Coronary artery (tissue), 2 donors: ENCODE measurements at regions not wholly inside any gene's neighbourhood (a gene's known extent, or its start where the extent isn't known, plus 50 kb on each side); places are given as distances from the start of the nearest gene placed in this dataset.

Experiments
- DNase-seq: peaks from one replicate; pipeline ENCODE4 v3.0.0-alpha.2; 2017; ENCODE audit warnings: low spot score
- H3K27ac ChIP-seq, 2 donors: fragments of 200-600 bp; sonication (generic); one replicate each; pipeline ENCODE4 v1.5.1; 2016 to 2019
- H3K4me3 ChIP-seq: fragments of 200-600 bp; sonication (generic); 2 replicates; pipeline ENCODE4 v1.5.1; 2016; ENCODE audit warnings: mild to moderate bottlenecking, moderate library complexity
- TF ChIP-seq, protein P1 (sequence below): fragments of 200-600 bp; sonication (generic); IDR thresholded peaks from one replicate; pipeline ENCODE4 v1.5.1; 2019; ENCODE audit warnings: antibody characterized with exemption

DNA sequence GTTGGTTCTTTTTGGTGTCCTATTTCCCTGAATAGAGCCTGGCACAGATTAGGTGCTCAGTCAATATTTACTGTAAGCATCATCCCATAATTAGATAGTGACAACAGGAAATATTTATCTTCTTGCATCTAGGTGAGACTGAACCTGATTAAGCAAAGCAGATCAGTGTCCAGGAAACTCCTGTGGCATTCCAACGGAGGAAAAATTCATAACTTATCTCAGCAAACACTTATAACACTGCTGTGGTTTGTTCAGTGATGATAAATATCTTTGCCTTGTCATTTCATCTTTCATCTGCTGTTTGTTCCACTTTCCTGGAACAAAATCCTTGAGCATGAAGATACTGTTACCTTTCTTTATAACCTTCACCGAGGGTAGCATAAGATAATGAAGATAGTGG, 1160.3 kb upstream of the AUTS2 start:
- DNase-seq, result no peak
- TF ChIP-seq, protein P1, sequence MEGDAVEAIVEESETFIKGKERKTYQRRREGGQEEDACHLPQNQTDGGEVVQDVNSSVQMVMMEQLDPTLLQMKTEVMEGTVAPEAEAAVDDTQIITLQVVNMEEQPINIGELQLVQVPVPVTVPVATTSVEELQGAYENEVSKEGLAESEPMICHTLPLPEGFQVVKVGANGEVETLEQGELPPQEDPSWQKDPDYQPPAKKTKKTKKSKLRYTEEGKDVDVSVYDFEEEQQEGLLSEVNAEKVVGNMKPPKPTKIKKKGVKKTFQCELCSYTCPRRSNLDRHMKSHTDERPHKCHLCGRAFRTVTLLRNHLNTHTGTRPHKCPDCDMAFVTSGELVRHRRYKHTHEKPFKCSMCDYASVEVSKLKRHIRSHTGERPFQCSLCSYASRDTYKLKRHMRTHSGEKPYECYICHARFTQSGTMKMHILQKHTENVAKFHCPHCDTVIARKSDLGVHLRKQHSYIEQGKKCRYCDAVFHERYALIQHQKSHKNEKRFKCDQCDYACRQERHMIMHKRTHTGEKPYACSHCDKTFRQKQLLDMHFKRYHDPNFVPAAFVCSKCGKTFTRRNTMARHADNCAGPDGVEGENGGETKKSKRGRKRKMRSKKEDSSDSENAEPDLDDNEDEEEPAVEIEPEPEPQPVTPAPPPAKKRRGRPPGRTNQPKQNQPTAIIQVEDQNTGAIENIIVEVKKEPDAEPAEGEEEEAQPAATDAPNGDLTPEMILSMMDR, result no peak
- Histone ChIP-seq H3K27ac (no peak overlapping the region), H3K4me3 (no peak overlapping the region)

DNA sequence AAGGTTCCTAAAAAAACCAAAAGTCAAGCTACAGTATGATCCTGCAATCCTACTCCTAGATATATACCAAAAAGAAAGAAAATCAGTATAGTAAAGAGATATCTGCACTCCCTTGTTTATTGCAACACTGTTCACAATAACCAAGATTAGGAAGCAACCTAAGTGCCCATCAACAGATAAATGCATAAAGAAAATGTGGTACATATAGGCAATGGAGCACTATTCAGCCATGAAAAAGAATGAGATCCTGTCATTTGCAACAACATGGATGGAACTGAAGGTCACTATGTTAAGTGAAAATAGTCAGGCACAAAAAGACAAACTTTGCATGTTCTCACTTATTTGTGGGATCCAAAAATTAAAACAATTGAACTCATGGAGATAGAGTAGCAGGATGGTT, 1159.5 kb upstream of the AUTS2 start:
- H3K27ac ChIP-seq, result no peak overlapping the region
- DNase-seq, result no peak
- TF ChIP-seq, protein P1, result no peak
- H3K4me3 ChIP-seq, result no peak overlapping the region

DNA sequence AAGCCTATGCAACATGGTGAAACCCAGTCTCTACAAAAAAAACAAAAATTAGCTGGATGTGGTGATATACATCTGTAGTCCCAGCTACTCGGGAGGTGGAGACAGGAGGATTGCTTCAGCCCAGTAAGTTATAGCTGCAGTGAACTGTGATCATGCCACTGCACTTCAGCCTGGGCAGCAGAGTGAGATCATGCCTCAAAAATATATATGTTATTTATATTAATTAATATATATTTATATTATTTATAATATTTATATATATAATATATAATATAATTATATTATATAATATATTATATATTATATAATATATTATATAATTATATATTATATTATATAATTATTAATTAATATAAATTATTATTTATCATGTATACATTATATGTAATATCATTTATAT, 1158.4 kb upstream of the AUTS2 start:
- Histone ChIP-seq H3K4me3 (no peak overlapping the region), H3K27ac (no peak overlapping the region)
- no peak for DNase-seq
- TF ChIP-seq, protein P1, result no peak

DNA sequence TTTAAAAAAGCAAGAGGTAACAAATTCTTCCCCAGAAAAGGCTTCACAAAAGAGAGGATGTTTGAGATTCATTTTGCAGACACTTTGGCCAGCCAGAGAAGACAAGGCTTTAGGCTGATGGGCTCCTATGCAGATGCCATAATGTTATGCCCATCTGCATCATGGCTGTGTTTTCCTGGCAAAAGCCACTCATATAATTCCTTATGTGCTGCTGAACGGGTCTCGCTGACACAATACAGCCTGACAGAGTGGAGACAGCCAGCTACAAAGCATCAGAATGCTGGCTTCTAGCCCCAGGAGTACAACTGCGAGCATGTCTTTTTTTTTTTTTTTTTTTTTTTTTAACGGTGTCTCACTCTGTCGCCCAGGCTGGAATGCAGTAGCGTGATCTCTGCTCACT, 1157.4 kb upstream of the AUTS2 start:
- DNase-seq, result no peak
- no peak overlapping the region for H3K4me3 ChIP-seq
- no peak overlapping the region for H3K27ac ChIP-seq
- TF ChIP-seq, protein P1, result no peak

DNA sequence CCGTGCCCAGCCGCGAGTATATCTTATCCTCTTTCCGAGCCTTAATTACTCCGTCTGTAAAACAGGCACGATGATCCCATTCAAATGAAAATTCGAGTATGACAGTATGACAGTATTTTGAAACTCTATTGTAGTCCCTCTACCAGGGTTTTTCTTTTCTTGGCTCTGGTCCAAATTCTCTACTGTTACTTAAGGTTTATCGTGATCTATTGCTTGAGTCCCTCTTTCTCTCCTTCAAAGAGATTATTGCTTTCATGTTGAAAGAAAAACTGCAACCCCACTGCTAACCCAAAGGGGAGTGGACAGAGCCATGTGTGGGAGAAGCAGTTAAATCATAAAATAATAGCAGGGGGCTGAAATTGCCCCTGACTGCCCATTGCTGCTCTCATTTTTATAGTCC, 1156.6 kb upstream of the AUTS2 start:
- TF ChIP-seq, protein P1, result no peak
- no peak overlapping the region for H3K27ac ChIP-seq
- no peak overlapping the region for H3K4me3 ChIP-seq
- no peak for DNase-seq

DNA sequence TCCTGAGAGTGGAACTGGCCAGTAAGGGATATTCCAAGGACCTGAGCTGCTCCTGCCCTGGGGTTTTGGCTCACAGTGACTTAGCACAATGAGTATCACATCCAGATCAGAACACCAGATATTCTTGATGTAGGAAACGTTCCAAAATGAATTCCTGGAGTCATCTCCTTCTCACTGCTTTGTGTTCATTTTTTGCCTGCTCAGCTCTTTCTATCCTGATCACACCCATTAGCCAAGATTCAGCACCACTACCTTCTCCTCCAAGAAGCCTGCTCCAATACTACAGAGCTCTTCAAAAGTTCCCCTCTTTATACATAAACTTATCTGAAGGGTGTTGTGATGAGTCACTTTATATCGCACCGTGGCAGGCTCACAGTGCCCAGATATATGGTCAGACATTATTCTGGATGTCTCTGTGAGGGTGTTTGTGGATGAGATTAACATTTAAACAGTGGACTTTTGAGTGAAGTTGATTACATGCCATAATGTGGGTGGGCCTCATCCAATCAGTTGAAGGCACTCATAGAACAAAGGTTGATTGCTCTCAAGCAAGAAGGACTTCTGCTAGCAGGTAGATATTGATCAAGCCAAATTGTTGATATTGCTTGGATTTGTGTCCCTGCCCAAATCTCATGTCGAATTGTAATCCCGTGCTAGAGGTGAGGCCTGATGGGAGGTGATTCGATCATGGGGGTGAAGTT, 1155.2 kb upstream of the AUTS2 start:
- DNase-seq, result no peak

DNA sequence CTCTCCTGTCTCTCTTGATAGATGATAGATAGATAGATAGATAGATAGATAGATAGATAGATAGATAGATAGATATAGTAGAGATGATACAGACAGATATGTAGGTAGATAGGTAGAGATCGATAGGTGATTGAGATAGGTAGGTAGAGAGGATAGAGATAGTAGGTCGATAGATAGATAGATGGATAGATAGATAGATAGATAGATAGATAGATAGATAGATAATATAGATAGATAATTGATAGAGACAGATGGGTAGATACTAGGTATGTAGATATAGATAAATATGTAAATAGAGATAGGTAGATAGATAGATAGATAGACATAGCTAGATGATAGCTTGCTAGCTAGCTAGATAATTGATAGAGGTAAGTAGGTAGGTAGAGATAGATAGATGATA, 1154.2 kb upstream of the AUTS2 start:
- no peak for DNase-seq
- Histone ChIP-seq H3K4me3 (no peak overlapping the region), H3K27ac (no peak overlapping the region)
- TF ChIP-seq, protein P1, result no peak

More for the DNA sequence above, 1155.2 kb upstream of the AUTS2 start:
- TF ChIP-seq, protein P1, result no peak
- H3K27ac ChIP-seq, result no peak overlapping the region
- no peak overlapping the region for H3K4me3 ChIP-seq
